ENCODE measurements at regions not wholly inside any gene's neighbourhood (a gene's known extent, or its start where the extent isn't known, plus 50 kb on each side); places are given as distances from the start of the nearest gene placed in this dataset.

- Mint-ChIP-seq H3K9me3 (peaks cover 0 to 6% (median 2%) of the 10 kb centered on the region in 7 donors), H3K27me3 (peaks cover 14 to 21% (median 17%) of the 10 kb centered on the region in 3 donors), H3K36me3 (no peaks in the 10 kb centered on the region), H3K27ac (no peak overlapping the region), H3K4me3 (no peak overlapping the region), H3K4me1 (no peaks in the 10 kb centered on the region)
- ATAC-seq (ENCODE audit: low read depth in 2 of 2) (no peak), DNase-seq (no peak)
Observed at GRCh38 chr5:1973391-1974013, 90.8 kb upstream of the IRX4 start.

- Mint-ChIP-seq H3K4me1 (no peaks in the 10 kb centered on the region), H3K9me3 (peaks cover 0 to 6% (median 0%) of the 10 kb centered on the region in 7 donors), H3K27me3 (peaks cover 10 to 18% (median 17%) of the 10 kb centered on the region in 3 donors), H3K4me3 (no peak overlapping the region), H3K27ac (no peak overlapping the region), H3K36me3 (no peaks in the 10 kb centered on the region)
- ATAC-seq (ENCODE audit: low read depth in 2 of 2), result no peak
- DNase-seq, result no peak
Observed at GRCh38 chr5:1971944-1972343, 89.2 kb upstream of the IRX4 start.

- peaks cover 0 to 5% (median 4%) of the 10 kb centered on the region in 3 donors for H3K27me3 Mint-ChIP-seq
- no peaks in the 10 kb centered on the region for H3K36me3 Mint-ChIP-seq
- H3K9me3 Mint-ChIP-seq, result peaks cover 0 to 2% (median 0%) of the 10 kb centered on the region in 7 donors
- DNase-seq, result no peak
- H3K27ac Mint-ChIP-seq, result no peak overlapping the region
- ATAC-seq (ENCODE audit: low read depth in 2 of 2), result no peak
- no peak overlapping the region for H3K4me3 Mint-ChIP-seq
- H3K4me1 Mint-ChIP-seq, result no peaks in the 10 kb centered on the region
Observed at GRCh38 chr5:1967736-1968135, 85.0 kb upstream of the IRX4 start.

GRCh38 chr5:1966461-1966860 lies 83.7 kb upstream of the IRX4 start:
- Mint-ChIP-seq H3K27me3 (peaks cover 0 to 5% (median 4%) of the 10 kb centered on the region in 3 donors), H3K36me3 (no peaks in the 10 kb centered on the region), H3K4me3 (no peak overlapping the region), H3K4me1 (no peaks in the 10 kb centered on the region), H3K9me3 (peaks cover 0 to 2% (median 0%) of the 10 kb centered on the region in 7 donors), H3K27ac (no peak overlapping the region)
- DNase-seq, result no peak
- ATAC-seq (ENCODE audit: low read depth in 2 of 2), result no peak

- Mint-ChIP-seq H3K4me1 (no peaks in the 10 kb centered on the region), H3K36me3 (no peaks in the 10 kb centered on the region), H3K27ac (no peak overlapping the region), H3K4me3 (no peak overlapping the region), H3K27me3 (peaks cover 0 to 5% (median 4%) of the 10 kb centered on the region in 3 donors), H3K9me3 (peaks cover 0 to 2% (median 0%) of the 10 kb centered on the region in 7 donors)
- DNase-seq, result no peak
- ATAC-seq (ENCODE audit: low read depth in 2 of 2), result no peak
Observed at GRCh38 chr5:1965925-1966324, 83.2 kb upstream of the IRX4 start.

- no peak overlapping the region for H3K27ac Mint-ChIP-seq
- H3K36me3 Mint-ChIP-seq, result no peaks in the 10 kb centered on the region
- DNase-seq, result no peak
- H3K4me3 Mint-ChIP-seq, result no peak overlapping the region
- peaks cover 0 to 4% (median 0%) of the 10 kb centered on the region in 7 donors for H3K9me3 Mint-ChIP-seq
- H3K4me1 Mint-ChIP-seq, result no peaks in the 10 kb centered on the region
- no peak for ATAC-seq (ENCODE audit: low read depth in 2 of 2)
- peaks cover 0 to 10% (median 5%) of the 10 kb centered on the region in 3 donors for H3K27me3 Mint-ChIP-seq
Observed at GRCh38 chr5:1963941-1964451, 81.3 kb upstream of the IRX4 start.

GRCh38 chr5:1963358-1963757 lies 80.6 kb upstream of the IRX4 start:
- H3K36me3 Mint-ChIP-seq, result no peaks in the 10 kb centered on the region
- peaks cover 0 to 10% (median 5%) of the 10 kb centered on the region in 3 donors for H3K27me3 Mint-ChIP-seq
- H3K4me3 Mint-ChIP-seq, result no peak overlapping the region
- DNase-seq (no peak), ATAC-seq (ENCODE audit: low read depth in 2 of 2) (no peak)
- H3K9me3 Mint-ChIP-seq, result peaks cover 0 to 4% (median 0%) of the 10 kb centered on the region in 7 donors
- no peak overlapping the region for H3K27ac Mint-ChIP-seq
- H3K4me1 Mint-ChIP-seq, result no peaks in the 10 kb centered on the region

GRCh38 chr5:1962619-1963355 lies 80.1 kb upstream of the IRX4 start:
- Mint-ChIP-seq H3K4me1 (no peaks in the 10 kb centered on the region), H3K27me3 (peaks cover 0 to 10% (median 9%) of the 10 kb centered on the region in 3 donors)
- ATAC-seq (ENCODE audit: low read depth in 2 of 2), result no peak

GRCh38 chr5:1961952-1962595 lies 79.3 kb upstream of the IRX4 start:
- DNase-seq (no peak), ATAC-seq (ENCODE audit: low read depth in 2 of 2) (no peak)
- peaks cover 0 to 4% (median 0%) of the 10 kb centered on the region in 7 donors for H3K9me3 Mint-ChIP-seq
- no peak overlapping the region for H3K27ac Mint-ChIP-seq
- H3K27me3 Mint-ChIP-seq, result peaks cover 0 to 14% (median 10%) of the 10 kb centered on the region in 3 donors
- no peaks in the 10 kb centered on the region for H3K4me1 Mint-ChIP-seq
- no peaks in the 10 kb centered on the region for H3K36me3 Mint-ChIP-seq
- H3K4me3 Mint-ChIP-seq, result peak overlapping the region in 1 of 8 donors; percentile 25

More at GRCh38 chr5:1962619-1963355, 80.1 kb upstream of the IRX4 start:
- Mint-ChIP-seq H3K36me3 (no peaks in the 10 kb centered on the region), H3K9me3 (peaks cover 0 to 4% (median 0%) of the 10 kb centered on the region in 7 donors), H3K27ac (no peak overlapping the region), H3K4me3 (no peak overlapping the region)
- DNase-seq, result no peak

GRCh38 chr5:1961304-1961946 lies 78.7 kb upstream of the IRX4 start:
- Mint-ChIP-seq H3K36me3 (no peaks in the 10 kb centered on the region), H3K27me3 (peaks cover 0 to 16% (median 10%) of the 10 kb centered on the region in 3 donors), H3K9me3 (peaks cover 0 to 4% (median 0%) of the 10 kb centered on the region in 7 donors), H3K4me3 (no peak overlapping the region), H3K27ac (no peak overlapping the region), H3K4me1 (no peaks in the 10 kb centered on the region)
- ATAC-seq (ENCODE audit: low read depth in 2 of 2), result no peak
- no peak for DNase-seq

- peaks cover 0 to 4% (median 0%) of the 10 kb centered on the region in 7 donors for H3K9me3 Mint-ChIP-seq
- no peak for DNase-seq
- no peaks in the 10 kb centered on the region for H3K4me1 Mint-ChIP-seq
- H3K27ac Mint-ChIP-seq, result no peak overlapping the region
- H3K27me3 Mint-ChIP-seq, result peaks cover 2 to 21% (median 10%) of the 10 kb centered on the region in 3 donors
- H3K4me3 Mint-ChIP-seq, result no peak overlapping the region
- ATAC-seq (ENCODE audit: low read depth in 2 of 2), result no peak
- no peaks in the 10 kb centered on the region for H3K36me3 Mint-ChIP-seq
Observed at GRCh38 chr5:1960595-1961303, 78.0 kb upstream of the IRX4 start.

GRCh38 chr5:1959725-1960581 lies 77.2 kb upstream of the IRX4 start:
- ATAC-seq (ENCODE audit: low read depth in 2 of 2), result no peak
- Mint-ChIP-seq H3K36me3 (no peaks in the 10 kb centered on the region), H3K27ac (no peak overlapping the region), H3K4me1 (no peaks in the 10 kb centered on the region), H3K4me3 (peak overlapping the region in 1 of 8 donors; percentile 22), H3K9me3 (peaks cover 0 to 4% (median 0%) of the 10 kb centered on the region in 7 donors), H3K27me3 (peaks cover 9 to 23% (median 10%) of the 10 kb centered on the region in 3 donors)
- no peak for DNase-seq
